NCI-H510A (cell line): ENCODE measurements at regions not wholly inside any gene's neighbourhood (a gene's known extent, or its start where the extent isn't known, plus 50 kb on each side); places are given as distances from the start of the nearest gene placed in this dataset.
"Not testable (repeated sequence)": the region's sequence is repeated elsewhere in the genome, so short reads cannot be mapped to it uniquely, and the experiment has no call there.

Experiments used
- DNase-seq: peaks from one replicate; lab custom pipeline; 2025; lab: John Stamatoyannopoulos, UW

DNA sequence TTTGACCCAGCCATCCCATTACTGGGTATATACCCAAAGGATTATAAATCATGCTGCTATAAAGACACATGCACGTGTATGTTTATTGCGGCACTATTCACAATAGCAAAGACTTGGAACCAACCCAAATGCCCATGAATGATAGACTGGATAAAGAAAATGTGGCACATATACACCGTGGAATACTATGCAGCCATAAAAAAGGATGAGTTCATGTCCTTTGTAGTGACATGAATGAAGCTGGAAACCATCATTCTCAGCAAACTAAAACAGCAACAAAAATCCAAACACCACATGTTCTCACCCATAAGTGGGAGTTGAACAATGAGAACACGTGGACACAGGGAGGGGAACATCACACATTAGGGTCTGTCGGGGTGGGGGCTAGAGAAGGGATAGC lies 889.1 kb downstream of the NR2F1-AS1 start:
- DNase-seq, result not testable (repeated sequence)

DNA sequence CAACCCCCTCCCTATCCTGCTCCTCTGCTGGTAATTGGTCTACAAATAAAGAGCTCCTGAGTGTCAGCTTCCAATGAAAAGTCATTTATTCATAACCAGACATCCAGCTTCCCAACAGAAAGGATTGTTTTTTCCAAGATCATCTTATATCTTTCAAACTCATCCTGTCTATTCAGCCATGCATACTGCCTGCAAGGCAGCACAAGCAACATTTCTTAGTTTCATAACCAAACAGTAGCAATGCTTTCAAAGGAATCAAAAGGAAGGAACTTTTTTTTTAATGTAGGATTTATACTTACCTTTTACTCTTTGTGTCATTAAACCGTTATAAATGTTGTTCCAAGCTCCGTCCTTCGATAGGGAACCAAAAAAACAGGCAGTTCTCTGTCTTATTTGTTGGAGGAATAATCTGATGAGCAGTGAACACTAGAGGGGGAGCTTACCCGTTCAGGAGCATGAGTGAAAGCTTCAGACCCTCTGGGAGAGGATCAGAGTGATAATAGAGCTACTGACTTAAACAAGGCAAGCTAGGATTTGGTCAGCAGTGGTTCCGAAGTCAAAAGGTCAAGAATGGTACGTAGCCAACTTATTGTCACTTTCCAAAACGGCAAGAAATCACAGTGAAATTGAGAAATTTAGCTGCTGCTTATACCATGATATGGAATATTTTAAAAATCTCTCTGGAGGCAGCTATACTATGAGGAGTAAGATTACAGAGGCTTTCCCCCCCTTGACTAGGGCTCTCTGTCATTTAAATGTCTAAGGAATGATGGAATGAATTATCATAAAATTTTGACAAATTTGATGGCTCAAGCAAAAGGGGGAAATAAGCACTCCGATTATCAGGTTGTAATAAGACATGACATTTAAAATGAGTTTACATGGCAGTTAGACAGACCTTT lies 892.9 kb downstream of the NR2F1-AS1 start:
- DNase-seq, result no peak

DNA sequence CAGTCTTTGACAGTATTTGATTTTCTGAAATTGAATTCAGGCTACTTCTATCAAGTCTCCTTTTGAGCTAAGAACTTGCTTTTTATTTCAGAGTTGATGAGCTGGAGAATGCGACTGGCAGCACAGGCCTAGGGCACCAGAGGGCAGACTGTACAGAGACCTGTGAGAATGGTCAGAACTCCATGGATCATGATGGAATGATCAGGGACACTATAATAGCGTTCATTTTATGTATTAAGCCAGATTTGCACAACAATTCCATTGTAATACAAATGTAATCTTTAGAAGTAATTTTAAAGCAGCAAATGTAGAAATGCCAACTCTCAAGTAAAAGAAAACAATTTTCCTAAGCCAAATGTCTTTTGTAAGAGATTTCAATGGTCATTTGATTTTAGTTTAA lies 902.4 kb downstream of the NR2F1-AS1 start:
- DNase-seq, result no peak

DNA sequence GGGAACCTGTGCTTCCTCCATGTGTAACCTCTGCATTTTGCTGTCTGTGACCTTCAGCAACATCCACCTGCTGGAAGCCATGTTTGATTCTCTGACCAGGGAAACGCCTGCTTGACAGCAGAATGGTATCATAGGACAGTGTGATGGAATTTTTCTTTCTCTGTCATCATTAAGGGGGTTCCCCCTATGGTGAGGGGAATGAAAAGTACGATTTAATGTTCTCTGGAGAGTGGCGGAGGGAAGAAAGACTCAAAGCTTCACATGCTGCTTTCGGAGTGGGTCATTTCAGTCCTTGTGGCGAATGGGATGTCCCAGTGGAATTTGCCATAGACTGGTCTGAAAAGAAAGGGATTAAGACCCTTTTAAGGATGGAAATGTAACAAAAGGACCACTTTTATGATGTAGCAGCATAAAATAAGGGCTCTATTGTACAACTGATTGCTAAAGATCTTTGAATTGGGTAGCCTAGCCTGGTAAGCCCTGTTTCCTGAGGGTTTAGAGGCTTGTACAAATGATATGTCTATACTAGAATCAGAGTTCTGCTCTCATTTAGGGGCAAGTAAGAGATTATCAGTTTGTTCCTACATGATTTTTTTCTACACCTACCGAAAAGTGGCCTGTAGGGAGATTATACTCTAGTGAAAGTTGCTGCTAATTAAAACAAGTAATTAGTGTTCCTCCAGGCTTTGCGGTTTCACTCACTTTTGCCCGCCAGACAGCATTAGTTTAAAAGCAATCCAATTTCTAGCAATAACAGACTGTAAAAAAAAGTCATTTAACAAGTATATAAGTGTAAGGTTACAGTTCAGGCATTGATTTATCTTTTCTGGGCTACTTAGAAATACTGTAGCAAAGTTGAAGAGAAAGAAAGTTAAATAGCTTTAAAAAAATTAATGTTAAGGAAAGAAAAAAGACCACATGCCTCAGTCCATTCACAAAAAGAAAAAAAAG lies 904.5 kb downstream of the NR2F1-AS1 start:
- no peak for DNase-seq

DNA sequence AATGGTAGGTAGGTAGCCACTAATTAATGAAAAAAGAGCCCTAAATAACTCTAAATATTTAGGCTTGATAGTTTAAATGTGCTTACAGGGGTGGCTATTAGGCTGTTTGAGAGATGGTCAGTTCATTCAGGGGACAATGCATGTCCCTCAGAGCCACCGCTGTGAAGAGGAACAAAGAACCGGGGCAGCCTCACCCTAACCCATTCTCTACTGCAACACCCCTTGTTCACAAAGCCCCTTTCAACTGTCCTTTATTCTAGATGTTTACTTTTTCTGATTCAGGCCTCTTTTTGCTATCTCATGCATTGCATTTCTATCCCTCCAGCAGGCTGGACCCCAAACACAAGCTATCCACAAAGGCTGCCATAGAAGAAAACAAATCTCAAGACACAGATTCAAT lies 906.7 kb downstream of the NR2F1-AS1 start:
- no peak for DNase-seq

DNA sequence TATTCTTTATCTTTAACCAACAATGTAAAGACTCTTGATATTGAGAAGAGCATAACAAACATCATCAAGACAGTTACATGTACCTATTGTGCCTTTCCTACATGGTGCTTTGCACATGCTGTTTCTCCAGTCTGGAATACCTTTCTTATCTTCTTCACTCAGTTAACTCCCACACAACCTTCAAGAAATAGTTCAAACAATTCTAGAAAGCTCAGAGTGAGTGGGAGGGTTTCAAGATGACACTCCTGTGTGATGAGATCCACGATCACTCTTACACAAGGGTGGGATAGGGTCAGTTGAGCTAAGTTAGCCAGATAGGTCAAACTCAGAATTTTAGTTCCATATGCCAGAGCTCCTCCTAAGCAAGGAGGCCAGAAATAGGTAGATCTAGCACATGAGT lies 915.5 kb downstream of the NR2F1-AS1 start:
- DNase-seq, result no peak

DNA sequence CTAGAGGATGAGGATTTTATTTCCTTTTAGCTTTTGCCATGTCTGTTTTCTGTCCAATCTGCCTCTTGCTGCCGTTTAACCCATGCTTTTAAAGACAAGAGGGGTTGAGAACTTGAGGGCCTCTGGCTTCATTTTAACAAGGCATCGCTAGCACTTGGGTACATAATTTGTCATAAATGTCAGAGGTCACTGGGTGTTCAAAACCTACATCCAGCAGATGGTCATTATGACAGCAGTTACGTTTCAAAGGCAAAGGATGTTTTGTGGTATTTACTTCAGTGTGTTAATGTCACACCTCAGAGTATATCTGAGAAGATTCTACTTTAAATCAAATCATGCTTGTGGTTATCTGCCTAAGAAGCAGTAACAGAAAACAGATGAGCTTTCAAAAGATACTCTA lies 918.3 kb downstream of the NR2F1-AS1 start:
- no peak for DNase-seq

DNA sequence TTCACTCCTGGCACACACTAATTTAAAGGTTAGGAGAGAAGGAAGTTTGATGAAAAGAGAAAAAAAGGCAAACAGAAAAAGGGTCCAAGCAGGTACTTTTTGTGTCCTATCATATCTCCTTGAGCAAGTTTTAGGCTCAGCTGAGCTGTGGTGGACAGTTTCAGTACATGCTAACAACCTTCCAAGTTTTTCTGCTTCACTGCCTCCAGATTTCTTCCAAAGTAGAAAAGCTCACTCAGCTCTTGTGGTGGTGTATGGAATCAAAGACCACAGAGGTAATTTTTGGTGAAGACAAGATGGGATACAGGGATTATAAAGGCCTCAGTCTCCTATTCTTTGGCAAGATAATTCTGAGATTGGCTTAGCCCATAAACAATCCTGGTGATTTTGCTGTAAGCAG lies 921.8 kb downstream of the NR2F1-AS1 start:
- no peak for DNase-seq

DNA sequence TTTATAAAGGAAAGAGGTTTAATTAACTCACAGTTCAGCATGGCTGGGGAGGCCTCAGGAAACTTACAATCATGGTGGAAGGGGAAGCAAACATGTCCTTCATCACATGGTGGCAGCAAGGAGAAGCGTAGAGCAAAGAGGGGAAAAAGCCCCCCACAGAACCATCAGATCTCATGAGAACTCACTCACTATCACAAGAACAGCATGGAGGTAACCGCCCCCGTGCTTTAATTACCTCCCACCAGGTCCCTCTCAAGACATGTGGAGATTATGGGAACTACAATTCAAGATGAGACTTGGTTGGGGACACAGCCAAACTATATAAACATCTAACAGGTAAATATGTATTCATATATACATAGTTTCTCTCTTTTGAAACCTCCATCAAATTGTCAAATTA lies 926.4 kb downstream of the NR2F1-AS1 start:
- DNase-seq, result not testable (repeated sequence)

DNA sequence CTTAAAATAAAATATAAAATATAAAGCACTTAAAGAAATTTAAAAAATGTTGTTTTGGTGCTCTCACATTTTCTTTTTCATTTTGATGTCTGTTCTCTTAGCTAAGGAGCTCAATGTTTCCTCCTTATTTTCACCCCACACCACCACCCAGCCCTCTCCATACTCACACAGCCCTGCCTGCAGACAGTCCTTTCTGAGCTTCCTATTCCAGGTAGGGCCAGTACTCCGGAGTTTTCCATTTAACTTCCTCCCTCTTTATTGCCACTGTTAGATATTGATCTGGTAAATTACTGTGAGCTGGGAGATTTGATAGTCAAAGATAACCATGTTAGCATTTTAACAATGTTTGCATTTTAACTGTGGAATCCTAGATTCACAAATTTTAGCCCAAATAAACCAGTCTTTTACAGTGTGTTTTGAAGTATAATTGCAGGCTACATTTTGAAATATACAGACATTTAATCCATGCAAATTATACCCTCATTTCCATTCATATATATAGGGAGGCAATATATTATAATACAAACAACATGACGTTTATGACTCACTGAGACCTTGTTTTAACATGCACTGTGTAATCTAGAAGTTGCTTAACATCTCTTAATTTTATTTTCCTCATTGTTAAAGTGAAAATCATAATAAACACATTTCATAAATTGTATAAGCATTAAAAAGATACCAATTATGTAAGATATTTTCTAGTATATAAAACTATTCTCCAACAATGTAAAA lies 927.1 kb downstream of the NR2F1-AS1 start:
- DNase-seq, result no peak

DNA sequence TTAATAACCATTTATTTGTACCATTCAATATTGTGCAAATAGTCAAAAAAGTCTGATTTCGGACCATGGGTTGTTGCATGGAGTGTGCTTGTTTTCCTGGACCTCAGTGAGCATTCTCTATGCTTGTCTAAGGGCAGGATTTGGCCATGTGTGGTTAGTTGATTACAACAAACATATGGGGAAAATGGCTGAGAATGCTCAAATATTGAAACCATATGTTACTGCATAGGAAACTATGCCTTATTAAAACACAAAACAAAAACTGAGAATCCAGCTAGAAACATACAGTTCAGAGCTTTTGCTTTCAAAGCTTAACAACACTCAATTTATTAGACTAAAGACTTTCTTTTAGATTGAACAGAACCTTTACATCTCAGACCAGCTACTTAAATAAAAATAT lies 928.3 kb downstream of the NR2F1-AS1 start:
- DNase-seq, result no peak

DNA sequence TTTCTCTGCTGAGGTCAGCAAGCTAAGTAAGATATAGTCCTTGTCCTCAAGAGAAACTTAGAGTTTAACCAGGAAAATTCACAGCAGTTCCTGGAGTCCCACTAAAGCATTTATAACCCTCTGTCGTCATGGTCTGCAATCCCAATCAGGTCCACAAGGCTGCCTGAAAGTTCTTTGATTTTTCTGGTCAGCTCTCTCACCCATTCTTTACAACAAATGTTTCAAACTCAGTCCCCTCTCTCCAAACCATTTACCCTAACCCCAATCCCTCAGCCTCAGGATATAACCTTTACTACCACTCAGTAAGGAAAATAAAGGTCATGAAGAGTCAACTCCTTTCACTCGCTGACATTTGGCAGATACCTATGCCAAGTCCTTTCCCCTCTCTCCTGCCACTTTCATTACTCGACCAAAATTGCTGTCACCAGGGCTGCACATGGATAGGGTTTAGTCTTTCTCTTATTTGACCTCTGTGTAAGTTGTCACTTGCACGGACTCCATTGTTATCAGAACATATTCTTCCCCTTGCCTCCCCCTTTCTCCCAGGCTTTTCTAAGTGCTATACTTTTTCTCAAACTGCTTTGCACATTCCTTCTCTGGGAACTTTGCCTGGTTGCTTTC lies 936.6 kb downstream of the NR2F1-AS1 start:
- no peak for DNase-seq

DNA sequence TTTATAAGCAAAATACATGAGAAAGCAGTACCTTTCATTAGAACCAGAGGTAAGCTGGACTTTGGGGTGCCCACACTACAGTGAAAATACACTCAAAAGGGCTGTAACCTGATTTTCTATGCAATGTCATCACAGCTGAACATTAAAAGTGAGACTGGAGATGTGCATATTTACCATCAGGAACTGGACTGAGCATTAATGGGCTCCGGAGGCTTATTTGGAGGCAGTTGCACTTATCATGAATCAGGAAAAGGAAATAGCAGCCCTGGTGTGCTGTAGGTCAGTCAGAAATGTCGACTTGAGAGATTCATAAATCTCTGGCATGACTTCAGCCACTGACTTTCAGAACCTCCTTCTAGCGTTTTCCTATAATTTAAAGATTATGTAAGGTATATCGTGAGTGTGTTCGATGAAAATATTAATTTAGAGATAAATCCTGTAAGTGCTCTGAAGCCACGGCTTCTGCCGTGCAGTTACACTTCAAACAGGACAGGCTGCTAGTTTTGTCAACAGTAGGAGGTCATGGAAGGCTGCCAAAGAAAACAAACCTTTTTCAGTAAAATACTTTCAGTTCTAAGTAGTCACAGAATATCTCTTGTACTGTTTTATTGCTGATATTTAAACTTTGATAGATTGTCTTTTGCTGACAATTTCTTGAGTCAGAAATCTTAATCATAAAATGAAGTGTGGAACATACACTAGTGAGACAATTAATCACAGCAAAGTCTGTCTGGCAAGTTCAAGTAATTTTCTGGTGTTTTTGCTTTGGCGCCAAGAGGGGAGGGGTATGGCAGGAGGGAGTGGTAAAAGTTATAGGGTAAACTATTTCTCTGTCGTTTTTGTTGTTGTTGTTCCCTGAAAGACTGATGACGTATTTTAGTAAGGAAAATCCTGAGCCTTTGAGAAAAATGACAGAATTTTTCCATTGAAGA lies 939.7 kb downstream of the NR2F1-AS1 start:
- DNase-seq, result peak; percentile 12

DNA sequence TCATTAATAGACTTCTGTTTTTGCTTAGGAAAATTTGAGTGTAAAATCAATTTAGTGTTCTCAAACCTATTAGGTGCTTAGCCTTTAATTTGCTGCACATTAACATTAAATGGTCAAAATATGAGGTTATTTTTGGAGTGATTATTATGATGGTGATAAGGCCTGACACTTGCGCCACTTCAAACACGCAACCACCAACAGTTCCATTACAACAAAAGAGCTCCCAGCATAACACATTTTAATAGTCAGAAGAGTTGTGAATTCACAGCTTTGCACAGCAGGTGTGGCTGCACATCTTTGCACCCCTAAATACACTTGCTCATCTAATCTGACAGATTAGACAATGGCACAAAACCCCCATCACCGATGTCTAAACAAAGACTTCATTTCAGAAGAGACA lies 940.7 kb downstream of the NR2F1-AS1 start:
- no peak for DNase-seq

DNA sequence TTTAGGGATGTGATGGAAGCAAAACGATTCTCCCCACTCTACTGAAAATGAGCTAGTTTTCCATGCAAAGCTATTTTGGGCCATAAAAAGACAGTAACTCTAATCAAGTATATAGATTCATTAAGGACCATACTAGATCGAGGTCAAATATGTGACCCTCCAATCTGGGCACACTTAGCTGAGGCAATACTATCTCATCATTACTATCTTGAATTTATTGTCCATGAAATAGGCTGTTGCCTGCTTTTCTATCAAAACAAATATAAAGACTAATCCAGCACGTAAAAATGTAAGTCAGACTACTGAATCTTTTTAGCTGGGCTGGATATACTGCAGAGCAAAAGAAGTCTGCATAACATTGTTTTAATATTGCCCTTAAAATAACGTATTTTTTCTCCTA lies 943.1 kb downstream of the NR2F1-AS1 start:
- no peak for DNase-seq

DNA sequence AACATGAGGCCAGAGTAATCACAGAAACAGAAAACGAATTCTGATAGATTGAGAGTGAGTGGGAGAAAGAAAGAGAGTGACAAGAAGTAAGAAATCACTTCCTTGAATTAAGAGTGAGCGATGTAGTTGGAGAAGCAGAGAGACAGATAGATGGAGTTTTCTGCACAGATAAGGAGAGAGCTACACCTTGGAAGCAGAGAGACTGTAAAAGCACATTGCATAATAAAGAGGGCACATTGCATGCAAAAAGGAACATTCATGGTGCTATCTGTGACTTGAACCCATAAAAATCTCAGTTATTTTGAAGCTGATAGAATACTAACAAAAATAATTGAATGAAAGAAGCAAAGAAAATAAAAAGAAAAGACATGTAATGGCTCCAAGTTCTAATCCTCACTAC lies 943.8 kb downstream of the NR2F1-AS1 start:
- no peak for DNase-seq

DNA sequence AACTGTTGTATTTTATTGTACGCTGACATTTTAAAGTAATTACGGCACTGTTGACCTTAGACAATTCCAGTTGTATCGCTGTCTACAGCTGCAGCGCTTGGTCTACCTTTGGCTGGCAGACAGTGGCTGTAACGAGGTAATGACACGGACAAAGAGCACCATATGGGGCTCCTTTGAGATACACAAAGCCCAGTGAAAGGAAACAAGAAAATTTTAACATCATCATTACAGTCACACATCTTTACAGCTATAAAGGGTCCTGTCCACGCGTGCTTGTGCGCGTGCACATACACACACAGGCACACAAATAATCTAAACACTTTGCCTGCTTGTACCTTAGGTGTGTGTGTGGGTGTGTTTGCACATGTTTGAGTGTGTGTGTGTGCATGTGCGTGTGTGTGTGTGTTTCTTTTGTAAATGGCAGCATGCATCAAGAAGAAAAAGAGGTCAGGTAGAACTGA lies 946.0 kb downstream of the NR2F1-AS1 start:
- DNase-seq, result peak; percentile 16

DNA sequence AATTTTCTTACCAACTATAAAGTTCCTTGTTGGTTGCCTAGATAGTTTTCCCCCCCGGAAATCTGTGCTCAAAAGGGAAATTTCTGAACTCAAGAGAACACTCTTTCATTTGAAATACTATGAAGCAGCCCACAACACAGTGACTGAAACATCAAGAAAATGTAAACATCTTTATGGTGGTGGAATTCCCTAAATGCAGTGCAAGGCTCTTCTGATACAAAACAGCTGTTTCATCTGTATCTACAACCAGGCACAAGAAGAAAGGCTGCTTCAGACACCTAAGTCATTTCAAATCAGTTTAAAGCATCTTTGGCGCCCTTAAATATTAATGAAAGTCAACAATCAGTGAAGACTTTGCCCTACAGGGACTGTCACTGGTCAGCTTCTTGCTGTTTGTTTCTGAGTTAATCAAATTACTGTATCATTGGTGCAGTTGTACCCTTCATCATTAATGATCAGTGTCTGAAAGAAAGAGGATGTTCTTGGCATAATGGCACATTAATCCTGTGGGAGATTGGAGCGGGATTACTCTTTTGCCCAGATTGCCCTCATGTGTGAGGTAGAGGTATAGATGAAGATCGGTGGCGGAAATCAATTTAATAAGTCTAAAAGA lies 947.0 kb downstream of the NR2F1-AS1 start:
- DNase-seq, result no peak

DNA sequence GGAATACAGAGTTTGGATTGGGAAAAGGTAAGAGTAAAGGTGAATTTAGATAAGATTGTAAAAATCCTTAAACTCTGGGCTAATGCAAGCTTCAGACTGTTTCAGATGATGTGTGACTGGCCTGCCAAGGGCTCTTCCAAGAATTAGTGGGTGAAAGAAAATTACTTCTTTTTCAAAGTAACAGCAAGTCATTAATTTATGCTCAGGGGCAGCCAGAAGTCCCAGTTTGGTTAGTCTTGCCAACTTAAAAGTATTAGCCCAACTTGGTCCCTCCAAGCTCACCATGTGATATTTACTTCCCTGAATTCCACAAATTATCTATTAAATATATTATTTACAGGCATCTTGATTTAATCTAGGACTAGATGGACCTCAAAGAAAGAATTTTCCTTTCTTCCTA lies 947.8 kb downstream of the NR2F1-AS1 start:
- DNase-seq, result no peak

DNA sequence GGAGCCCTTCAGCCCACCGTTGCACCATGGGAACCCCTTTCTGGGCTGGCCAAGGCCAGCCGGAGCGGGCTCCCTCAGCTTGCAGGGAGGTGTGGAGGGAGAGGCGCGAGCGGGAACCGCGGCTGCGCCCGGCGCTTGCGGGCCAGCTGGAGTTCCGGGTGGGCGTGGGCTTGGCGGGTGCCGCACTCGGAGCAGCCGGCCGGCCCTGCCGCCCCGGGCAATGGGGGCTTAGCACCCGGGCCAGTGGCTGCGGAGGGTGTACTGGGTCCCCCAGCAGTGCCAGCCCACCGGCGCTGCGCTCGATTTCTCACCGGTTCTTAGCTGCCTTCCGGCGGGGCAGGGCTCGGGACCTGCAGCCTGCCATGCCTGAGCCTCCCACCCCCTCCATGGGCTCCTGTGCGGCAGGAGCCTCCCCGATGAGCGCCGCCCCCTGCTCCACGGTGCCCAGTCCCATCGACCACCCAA lies 949.8 kb downstream of the NR2F1-AS1 start:
- not testable (repeated sequence) for DNase-seq
